DLD1 (cell line): ENCODE measurements at regions not wholly inside any gene's neighbourhood (a gene's known extent, or its start where the extent isn't known, plus 50 kb on each side); places are given as distances from the start of the nearest gene placed in this dataset.

ENCODE experiments used
- in situ Hi-C: cut with HindIII; loops from 2 replicates; pipeline ENCODE4 v1.10.0; 2017; ENCODE audit warnings: low sequenced_read_pairs

DNA sequence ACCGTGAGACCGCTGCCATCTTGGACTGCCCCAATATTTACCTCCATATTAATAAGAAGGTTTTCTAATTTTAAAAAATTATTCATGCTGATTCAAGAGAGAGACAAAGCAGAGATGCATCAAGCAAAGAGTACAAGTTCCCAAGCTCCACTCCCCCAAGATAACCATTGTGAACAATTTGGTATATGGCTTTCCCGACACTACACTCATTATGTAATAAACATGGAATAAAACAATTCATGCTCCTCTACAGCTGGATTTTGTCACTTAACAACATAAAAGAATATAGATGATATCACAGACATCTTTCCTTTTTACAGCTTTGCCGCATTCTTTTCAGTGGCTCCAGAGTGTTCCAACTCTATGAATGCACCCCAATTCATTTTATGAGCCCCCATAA is 307.6 kb downstream of the FGFR2 start:
- in situ Hi-C loops = loop anchor here (10.0 kb wide), 1 partner anchor 164 kb away; no protein-coding TSS in a partner anchor

DNA sequence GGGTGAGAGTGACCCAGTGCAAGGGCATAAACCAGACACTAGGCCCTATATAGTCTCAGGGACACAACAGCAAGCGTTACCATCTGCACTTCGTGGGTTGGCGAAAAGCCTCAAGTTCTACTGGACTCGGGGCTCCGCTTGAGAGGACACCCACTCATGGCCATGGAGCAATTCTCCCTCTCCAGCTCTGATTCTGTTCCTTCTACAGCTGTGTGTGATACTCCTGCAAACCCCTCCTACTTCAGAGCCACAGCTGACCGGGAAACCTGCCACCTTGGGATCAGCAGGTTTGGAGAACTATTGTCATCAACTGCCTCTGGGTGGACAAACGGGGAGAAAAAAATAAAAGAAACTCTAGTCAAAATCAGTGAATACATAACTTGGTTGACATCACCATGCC is 306.9 kb downstream of the FGFR2 start:
- in situ Hi-C loops = loop anchor here (10.0 kb wide), 1 partner anchor 163 kb away; no protein-coding TSS in a partner anchor

GRCh38 chr10:121291823-121292222 is 306.4 kb downstream of the FGFR2 start:
- in situ Hi-C loops = loop anchor here (10.0 kb wide), 1 partner anchor 163 kb away; no protein-coding TSS in a partner anchor

- in situ Hi-C loops = loop anchor here (10.0 kb wide), 1 partner anchor 162 kb away; no protein-coding TSS in a partner anchor
Observed at GRCh38 chr10:121292321-121292720, 305.9 kb downstream of the FGFR2 start.

GRCh38 chr10:121293110-121293509 is 305.1 kb downstream of the FGFR2 start:
- in situ Hi-C loops = loop anchor here (10.0 kb wide), 1 partner anchor 162 kb away; no protein-coding TSS in a partner anchor

DNA sequence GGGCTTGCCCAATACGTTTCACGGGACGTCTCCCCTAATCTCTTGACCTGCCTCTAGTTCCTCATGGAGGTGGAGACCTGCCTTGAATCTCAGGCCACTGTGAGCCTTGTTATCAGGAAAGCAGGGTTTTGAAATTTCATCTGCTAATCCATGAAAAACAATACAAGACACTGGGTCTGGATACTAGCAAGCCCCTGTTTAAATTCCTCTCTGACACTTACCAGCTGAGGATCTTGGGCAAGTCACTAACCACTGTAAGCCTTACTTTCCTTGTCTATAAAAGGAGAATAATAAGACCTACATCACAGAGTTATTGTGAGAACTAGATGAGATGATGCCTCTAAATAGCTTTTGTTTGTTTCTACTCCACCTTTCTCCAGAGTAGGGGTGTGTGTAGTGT is 303.6 kb downstream of the FGFR2 start:
- in situ Hi-C loops = loop anchor here (5.0 to 10.0 kb wide), 2 partner anchors 32 to 160 kb away; no protein-coding TSS in a partner anchor

DNA sequence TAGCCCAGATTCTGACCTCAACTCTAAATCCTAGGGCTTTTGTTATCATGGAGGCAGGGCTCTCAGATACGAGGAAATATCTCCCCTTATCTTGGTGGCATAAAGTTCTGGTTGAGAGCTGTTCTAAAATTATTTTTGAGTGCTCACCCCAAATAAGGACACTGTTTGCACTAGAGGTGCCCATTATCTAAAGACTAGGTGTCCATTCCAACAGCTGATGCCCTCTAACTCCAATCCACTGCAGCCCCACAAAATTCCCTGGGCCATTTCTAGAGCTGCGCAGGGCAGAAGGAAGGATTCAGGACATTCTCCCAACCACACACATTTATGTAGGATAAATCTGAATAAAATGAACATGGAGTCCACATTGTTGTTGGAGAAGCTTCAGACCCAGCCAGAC is 301.9 kb downstream of the FGFR2 start:
- in situ Hi-C loops = loop anchor here (5.0 to 10.0 kb wide), 2 partner anchors 34 to 158 kb away; no protein-coding TSS in a partner anchor

DNA sequence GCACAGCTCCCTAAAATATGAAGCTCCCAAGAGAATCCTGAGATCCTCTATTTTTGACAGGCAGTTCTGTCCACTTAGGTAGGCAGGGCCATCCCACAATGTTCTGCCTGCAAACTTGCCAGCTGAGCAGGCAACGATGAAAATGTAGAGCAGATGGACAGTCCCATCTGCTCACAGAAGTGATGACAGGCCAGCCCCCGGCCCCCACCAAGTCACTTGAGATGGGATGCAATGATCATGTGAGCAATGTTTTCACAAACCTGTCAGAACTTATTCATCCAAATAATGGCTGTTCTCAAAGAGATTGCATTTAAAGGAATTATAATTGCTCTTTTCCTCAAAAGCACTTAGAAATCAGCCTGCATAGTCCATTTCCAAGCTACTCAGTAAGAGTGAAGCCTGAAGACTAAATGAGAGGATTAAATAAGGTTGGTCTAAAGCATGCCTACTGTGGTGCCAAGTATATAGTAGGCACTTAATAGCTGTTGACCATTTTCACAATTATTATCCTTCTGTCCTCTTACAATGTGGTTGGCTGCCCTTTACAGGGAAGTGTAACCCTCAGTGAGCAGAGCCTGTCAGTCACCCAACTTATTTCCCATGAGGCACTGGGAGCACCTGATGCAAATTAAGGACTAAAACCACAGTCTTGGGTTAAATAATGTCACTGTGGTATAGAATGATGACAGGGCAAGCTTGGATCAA is 301.2 kb downstream of the FGFR2 start:
- in situ Hi-C loops = loop anchor here (5.0 to 10.0 kb wide), 2 partner anchors 35 to 158 kb away; no protein-coding TSS in a partner anchor

DNA sequence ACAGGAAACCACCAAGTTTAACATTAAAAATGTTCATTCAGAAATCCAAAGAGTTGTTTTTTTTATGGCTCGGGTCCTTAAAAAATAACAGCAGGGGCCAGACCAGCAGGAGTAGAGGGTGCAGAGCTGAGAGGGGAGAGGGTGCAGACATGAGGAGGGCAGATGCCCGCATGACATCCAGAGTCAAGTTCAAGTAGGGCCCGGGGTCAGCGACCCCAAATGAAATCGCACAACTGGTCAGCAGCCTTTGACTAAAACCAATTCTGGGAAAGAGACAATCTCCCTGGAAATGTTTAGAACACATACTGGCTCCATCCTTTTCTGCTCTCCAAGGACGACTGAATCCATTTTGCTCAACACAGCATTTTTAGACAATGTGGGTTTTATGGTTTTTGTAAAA is 297.5 kb downstream of the FGFR2 start:
- in situ Hi-C loops = no loop called here

DNA sequence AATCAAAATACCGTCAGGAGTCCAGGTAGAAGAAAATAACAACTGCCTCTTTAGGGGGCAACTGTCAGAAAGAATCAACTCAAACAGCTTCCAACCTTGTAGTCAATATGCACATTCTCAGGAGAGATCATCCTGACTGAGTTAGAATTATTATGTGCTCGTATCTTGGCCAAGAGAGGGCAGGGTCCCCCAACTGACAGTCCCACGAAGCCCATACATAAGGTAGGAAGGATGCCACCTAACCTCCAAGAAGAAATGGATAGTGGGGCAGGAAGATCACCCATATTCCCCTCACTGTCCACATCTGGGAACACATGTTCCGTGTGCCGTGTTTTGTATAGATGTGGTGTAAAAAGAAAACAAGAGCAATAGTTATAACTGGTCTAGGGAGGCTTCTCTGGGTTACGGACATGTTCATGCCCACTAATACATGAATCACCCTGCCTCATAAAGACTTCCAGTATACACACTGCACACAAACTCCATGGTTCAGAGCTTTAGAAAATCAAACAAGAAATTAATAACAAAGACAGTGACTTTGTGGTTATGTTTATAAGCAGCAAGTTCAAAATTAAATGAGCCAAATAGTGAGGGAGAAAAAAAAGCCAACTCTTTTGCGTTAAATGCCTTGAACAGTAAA is 295.6 kb downstream of the FGFR2 start:
- in situ Hi-C loops = no loop called here

GRCh38 chr10:121303287-121303890 is 294.9 kb downstream of the FGFR2 start:
- in situ Hi-C loops = no loop called here

GRCh38 chr10:121305066-121305465 is 293.2 kb downstream of the FGFR2 start:
- in situ Hi-C loops = no loop called here

GRCh38 chr10:121306159-121306673 is 292.0 kb downstream of the FGFR2 start:
- in situ Hi-C loops = no loop called here

DNA sequence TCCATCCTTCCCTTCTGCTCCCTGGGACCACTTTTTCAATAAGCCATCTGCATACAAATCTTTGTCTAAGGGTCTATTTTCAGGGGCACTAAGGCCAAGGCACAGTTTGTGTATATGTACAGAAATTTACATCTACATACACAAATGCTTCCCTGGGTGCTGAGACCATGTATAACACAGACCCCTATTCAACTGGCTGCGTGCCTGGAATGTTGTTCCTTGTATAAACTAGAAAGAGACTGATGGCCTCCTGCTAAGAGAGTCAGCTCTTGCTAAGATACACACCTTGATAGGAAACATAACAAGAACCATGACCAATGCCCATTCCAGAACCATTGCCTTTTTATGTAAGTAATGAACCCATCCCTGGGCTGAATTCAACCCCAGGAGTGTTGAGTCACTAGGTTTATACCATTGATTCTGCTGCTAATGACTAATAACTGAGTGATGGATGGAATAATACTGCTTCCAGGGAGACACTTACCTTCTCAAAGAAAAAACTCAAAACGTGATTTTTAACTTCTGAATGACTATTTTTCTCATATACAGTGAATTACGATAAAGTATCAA is 290.7 kb downstream of the FGFR2 start:
- in situ Hi-C loops = no loop called here

DNA sequence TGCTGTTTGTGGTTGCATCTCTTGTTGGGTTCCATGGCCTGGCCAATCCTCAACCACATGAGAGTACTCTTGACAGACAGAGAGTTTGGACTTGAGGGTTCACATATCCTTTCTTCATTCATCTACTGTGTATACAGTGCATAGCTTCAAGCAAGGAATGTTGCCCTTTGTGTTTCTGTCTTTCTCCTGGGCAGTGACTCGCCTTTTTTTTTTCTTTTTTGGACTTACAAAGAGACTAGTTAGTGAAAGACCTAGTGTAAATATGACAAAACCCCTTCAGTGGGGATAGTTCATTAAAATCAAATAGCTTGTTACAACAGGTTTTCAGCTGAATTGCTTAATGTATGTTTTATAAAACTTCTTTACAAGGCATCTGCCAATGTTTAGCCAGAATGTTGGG is 290.2 kb downstream of the FGFR2 start:
- in situ Hi-C loops = no loop called here

GRCh38 chr10:121309164-121309563 is 289.1 kb downstream of the FGFR2 start:
- in situ Hi-C loops = no loop called here

DNA sequence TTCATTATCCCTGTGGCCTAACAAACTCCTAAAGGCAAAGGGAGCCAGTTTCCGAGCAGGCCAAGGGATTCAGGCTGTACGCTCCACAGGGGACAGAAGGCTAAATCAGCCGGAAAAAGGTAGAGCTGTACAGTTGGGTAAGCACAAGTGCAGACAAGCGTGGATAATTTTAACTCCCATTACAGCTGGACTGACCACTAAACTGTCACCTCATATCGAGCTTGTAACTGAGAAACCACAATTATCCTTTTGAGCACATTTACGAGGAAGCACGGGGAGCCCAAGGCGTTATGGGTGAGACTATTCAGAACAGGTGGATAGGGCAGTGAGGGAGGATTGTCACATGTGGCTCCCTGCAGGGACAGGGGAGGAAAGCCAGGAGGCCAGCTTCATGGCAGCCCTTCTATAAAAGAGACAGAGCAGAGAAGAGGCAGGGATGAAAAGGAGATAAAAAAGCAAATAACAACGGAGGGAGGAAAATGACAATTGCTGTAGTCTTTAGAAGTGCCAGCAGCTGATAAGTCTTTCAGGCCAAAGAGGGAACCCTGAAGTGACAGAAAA is 288.0 kb downstream of the FGFR2 start:
- in situ Hi-C loops = no loop called here

DNA sequence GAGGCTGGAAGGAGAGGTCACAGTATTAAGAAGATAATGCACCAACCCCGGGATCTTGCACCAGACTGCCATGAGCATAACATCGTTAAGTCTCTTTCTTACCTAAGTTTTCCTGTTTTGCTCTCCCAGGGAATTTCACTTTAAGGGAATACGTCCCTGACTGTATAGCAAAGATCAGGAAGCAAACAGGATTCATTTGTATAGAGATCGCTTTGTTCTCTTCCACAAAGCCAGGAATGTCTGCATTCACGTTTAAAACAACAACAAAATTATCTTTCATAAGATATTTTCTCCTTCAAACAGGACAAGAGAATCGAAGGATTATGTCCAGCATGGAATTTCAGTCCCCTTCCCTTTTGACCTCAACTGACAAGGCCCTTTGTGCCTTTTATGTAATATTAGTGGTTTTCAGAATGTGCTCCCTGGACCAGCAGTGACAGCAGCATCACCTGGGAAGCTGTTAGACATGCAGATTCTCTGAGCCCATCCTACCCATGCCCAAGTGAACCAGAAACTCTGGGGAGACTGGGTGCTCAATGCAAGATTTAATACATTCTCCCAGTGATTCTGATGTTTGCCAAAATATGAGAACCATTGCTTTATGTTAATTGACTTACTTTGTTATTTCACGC is 286.3 kb downstream of the FGFR2 start:
- in situ Hi-C loops = no loop called here

DNA sequence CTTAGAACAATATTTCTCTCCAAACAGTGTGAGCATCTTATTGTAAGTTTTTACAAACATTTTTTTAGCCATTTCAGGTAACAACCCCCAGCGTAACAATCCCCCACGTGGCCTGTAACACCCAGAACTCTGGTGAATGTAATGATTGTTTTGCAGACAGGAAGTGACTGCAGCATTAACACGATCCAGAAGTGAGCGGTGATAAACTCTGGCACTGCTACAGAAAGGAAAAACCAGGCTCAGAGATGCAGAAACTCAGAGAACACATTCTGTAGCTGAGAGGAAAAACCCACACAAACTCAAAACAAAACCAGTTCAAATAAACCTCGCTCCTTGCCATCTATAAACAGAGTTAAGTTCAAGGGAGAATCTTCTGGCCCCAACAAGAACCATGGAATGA is 285.7 kb downstream of the FGFR2 start:
- in situ Hi-C loops = no loop called here

- in situ Hi-C loops = no loop called here
Observed at GRCh38 chr10:121313119-121313875, 284.9 kb downstream of the FGFR2 start.
